ENCODE measurements at regions not wholly inside any gene's neighbourhood (a gene's known extent, or its start where the extent isn't known, plus 50 kb on each side); places are given as distances from the start of the nearest gene placed in this dataset.

- TF ChIP-seq CTCF (IDR thresholded peaks at IDR 0.05; ENCODE audit: low read length), result no peak
- TF ChIP-seq EZH2 (IDR thresholded peaks at IDR 0.05; ENCODE audit: borderline replicate concordance, low read length), result no peak
These were observed 63.4 kb upstream of the CADPS start for GRCh38 chr3:62938583-62938982.
